ENCODE measurements at regions not wholly inside any gene's neighbourhood (a gene's known extent, or its start where the extent isn't known, plus 50 kb on each side); places are given as distances from the start of the nearest gene placed in this dataset.

- peak; percentile 62 to 86 (median 76) for ATAC-seq
- WGBS, 2 donors, result 49 to 53% methylated on average over 5 of the region's 5 CpGs
Observed at GRCh38 chr7:28348636-28349035, 63.7 kb upstream of the CREB5 start.

DNA sequence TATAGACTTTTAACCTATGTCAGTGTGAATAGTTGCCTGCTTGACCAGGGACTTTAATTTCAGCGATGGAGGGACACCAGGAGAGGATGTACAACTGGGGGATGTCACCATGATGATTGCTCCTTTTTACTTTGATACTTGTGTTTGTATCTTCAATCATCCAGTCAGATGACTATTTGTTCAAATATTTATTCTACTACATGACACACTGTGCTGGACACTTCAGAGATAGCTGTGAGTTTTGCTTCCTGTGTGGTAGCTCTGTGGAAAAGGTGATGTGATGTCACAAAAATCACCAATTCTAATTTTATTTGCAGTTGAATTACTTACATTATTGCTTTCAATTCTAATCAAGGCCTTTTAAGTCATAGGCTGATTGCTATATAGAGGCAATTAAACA, 62.7 kb upstream of the CREB5 start:
- H3K4me1 ChIP-seq, result peaks cover 0 to under 1% (median 0%) of the 10 kb centered on the region in 3 donors
- H3K9me3 ChIP-seq, result no peaks in the 10 kb centered on the region
- no peaks in the 10 kb centered on the region for H3K27me3 ChIP-seq
- no peak for TF ChIP-seq CTCF (IDR thresholded peaks at IDR 0.05)
- ATAC-seq (no peak), FAIRE-seq (no peak), DNase-seq (no peak)
- H3K36me3 ChIP-seq, result no peaks in the 10 kb centered on the region
- no peak overlapping the region for H3K4me3 ChIP-seq
- 31 to 96% methylated on average over 1 of the region's 1 CpG for WGBS, 2 donors
- H3K27ac ChIP-seq, result no peak overlapping the region
- intact Hi-C loops (cut with DNase I), result no loop called here

More at GRCh38 chr7:28348636-28349035, 63.7 kb upstream of the CREB5 start:
- TF ChIP-seq CTCF (IDR thresholded peaks at IDR 0.05), result no peak
- no peaks in the 10 kb centered on the region for H3K4me1 ChIP-seq
- no peak overlapping the region for H3K4me3 ChIP-seq
- peak in 4 of 6 donors; percentile 24 to 42 (median 30) for DNase-seq
- FAIRE-seq, result no peak
- intact Hi-C loops (cut with DNase I), result no loop called here
- H3K36me3 ChIP-seq, result no peaks in the 10 kb centered on the region
- H3K27ac ChIP-seq, result no peak overlapping the region
- H3K27me3 ChIP-seq, result no peaks in the 10 kb centered on the region
- no peaks in the 10 kb centered on the region for H3K9me3 ChIP-seq

GRCh38 chr7:28350662-28351061, 61.7 kb upstream of the CREB5 start:
- Histone ChIP-seq H3K4me1 (peaks cover 0 to 9% (median 6%) of the 10 kb centered on the region in 3 donors), H3K36me3 (no peaks in the 10 kb centered on the region), H3K27ac (no peak overlapping the region), H3K27me3 (no peaks in the 10 kb centered on the region), H3K4me3 (no peak overlapping the region), H3K9me3 (no peaks in the 10 kb centered on the region)
- intact Hi-C loops (cut with DNase I), result no loop called here
- ATAC-seq (no peak), FAIRE-seq (no peak), DNase-seq (no peak)
- no peak for TF ChIP-seq CTCF (IDR thresholded peaks at IDR 0.05)
- WGBS, 2 donors, result 74 to 84% methylated on average over 4 of the region's 4 CpGs

DNA sequence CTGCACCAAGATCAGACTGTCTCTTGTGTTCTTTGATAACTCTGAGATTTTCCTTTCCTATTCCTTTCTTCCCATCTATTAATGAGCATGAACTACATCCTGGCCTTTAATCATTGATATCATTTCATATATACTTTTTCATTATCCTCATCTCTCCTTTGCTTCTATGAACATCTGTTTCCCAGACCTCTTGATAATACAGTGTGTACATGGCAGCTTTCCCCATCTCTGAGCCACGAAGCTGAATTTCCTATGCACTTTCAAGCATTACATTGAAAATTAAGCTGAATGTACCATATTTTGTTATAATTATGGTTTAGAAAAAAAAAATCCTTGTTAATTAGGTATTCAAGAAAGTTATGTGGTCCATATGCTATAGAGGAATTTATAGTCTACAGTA, 60.9 kb upstream of the CREB5 start:
- intact Hi-C loops (cut with DNase I), result no loop called here
- Histone ChIP-seq H3K27me3 (no peaks in the 10 kb centered on the region), H3K4me3 (no peak overlapping the region), H3K9me3 (no peaks in the 10 kb centered on the region), H3K36me3 (no peaks in the 10 kb centered on the region), H3K27ac (no peak overlapping the region), H3K4me1 (peaks cover 0 to 9% (median 6%) of the 10 kb centered on the region in 3 donors)
- FAIRE-seq (no peak), DNase-seq (no peak), ATAC-seq (no peak)
- WGBS, 2 donors, result 52 to 70% methylated on average over 1 of the region's 1 CpG
- no peak for TF ChIP-seq CTCF (IDR thresholded peaks at IDR 0.05)

DNA sequence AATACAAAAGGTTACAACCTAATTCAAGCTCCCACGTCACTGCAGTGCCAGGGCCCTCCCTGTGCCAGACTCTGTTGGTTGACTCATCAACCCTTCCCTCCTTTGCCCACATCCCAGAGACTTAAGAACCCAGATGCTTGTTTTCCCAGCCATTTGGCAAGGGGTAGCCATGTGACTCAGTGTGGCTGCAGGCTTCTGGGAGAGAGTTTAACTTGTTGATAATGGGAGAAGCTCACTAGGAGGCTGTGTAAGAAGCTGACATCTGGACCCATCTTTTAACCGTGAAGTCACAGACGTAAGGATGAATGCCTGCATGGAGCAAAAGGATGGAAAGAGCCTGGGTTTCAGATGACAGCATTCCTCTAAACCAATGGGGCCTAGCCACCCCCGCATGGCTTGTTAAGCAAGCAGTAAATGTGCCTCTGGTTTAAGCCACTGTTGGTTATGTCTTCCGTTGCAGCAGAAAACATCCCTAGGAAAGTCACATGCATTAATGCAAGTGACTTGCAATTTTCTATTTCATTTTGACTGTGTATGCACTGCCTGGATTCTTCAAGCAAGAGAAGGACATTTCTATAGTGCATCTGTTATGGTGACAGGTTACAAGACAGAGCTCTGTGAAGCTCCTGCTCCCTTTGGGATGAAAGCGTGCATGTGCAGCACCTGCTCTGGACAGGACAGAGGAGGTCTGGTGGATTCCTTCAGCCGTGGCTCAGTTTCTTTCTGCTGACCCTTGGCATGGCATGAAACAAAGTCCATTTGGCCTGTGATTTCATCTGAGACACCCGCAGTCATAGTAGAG, 57.5 kb upstream of the CREB5 start:
- DNase-seq (peak; percentile 56 to 92 (median 70)), FAIRE-seq (no peak), ATAC-seq (peak; percentile 87 to 93 (median 92))
- TF ChIP-seq CTCF (IDR thresholded peaks at IDR 0.05), result no peak
- Histone ChIP-seq H3K9me3 (no peaks in the 10 kb centered on the region), H3K4me1 (peaks cover 0 to 9% (median 6%) of the 10 kb centered on the region in 3 donors), H3K27me3 (no peaks in the 10 kb centered on the region), H3K4me3 (no peak overlapping the region), H3K36me3 (no peaks in the 10 kb centered on the region), H3K27ac (no peak overlapping the region)
- 80 to 81% methylated on average over 8 of the region's 8 CpGs for WGBS, 2 donors
- intact Hi-C loops (cut with DNase I), result no loop called here

All from pancreas (tissue), 10 donors.